ENCODE measurements at regions not wholly inside any gene's neighbourhood (a gene's known extent, or its start where the extent isn't known, plus 50 kb on each side); places are given as distances from the start of the nearest gene placed in this dataset.

GRCh38 chr17:13297183-13297582 lies 279.4 kb upstream of the ELAC2 start:
- H3K9me3 Mint-ChIP-seq, result peaks cover 0 to 21% (median 7%) of the 10 kb centered on the region in 7 donors
- H3K36me3 ChIP-seq (replicated peaks in 1 of 2; ENCODE audit: control insufficient read depth in 1 of 2, insufficient read depth in 2 of 2, low read length in 2 of 2), result no peaks in the 10 kb centered on the region
- no peaks in the 10 kb centered on the region for H3K36me3 Mint-ChIP-seq
- no peak overlapping the region for H3K27ac Mint-ChIP-seq
- TF ChIP-seq CTCF (IDR thresholded peaks at IDR 0.05), result no peak
- H3K27ac ChIP-seq (ENCODE audit: low read depth in 1 of 2, low read length in 2 of 2), result no peak overlapping the region
- H3K79me2 ChIP-seq (ENCODE audit: insufficient read depth, low read length), result no peaks in the 10 kb centered on the region
- no peak overlapping the region for H3K4me3 Mint-ChIP-seq
- H3K4me1 Mint-ChIP-seq, result no peaks in the 10 kb centered on the region
- peaks cover 2 to 3% (median 2%) of the 10 kb centered on the region in 3 donors for H3K27me3 Mint-ChIP-seq (ENCODE audit: low read depth in 3 of 3)
- no peaks in the 10 kb centered on the region for H3K4me1 ChIP-seq (ENCODE audit: control insufficient read depth in 1 of 2, insufficient read depth in 2 of 2, low read length in 2 of 2)
- H3K9ac ChIP-seq (ENCODE audit: insufficient read depth, low read length, poor library complexity, severe bottlenecking), result no peak overlapping the region
- no peak overlapping the region for H3K4me3 ChIP-seq (replicated peaks in 1 of 3; ENCODE audit: low read depth in 2 of 3, low read length in 3 of 3)
- H3K9me3 ChIP-seq (replicated peaks in 1 of 2; ENCODE audit: control insufficient read depth in 1 of 2, insufficient read depth in 1 of 2, low read length in 2 of 2), result peaks cover 4% of the 10 kb centered on the region in 2 donors
- no peaks in the 10 kb centered on the region for H3K27me3 ChIP-seq (ENCODE audit: control insufficient read depth in 2 of 2, insufficient read depth in 2 of 2, low read length in 2 of 2)
- DNase-seq, result no peak
- 80% methylated on average over 1 of the region's 3 CpGs for WGBS (ENCODE audit: insufficient coverage)
- H3K4me2 ChIP-seq (replicated peaks; ENCODE audit: extremely low read depth, low read length, poor library complexity, severe bottlenecking), result no peak overlapping the region
- no peak overlapping the region for H2AFZ ChIP-seq (ENCODE audit: insufficient read depth, low read depth, low read length, poor library complexity, severe bottlenecking)
- intact Hi-C loops (cut with micrococcal nuclease), result no loop called here
- no peaks in the 10 kb centered on the region for H4K20me1 ChIP-seq (ENCODE audit: insufficient read depth, low read length)

- Mint-ChIP-seq H3K36me3 (no peaks in the 10 kb centered on the region), H3K9me3 (peaks cover 0 to 22% (median 10%) of the 10 kb centered on the region in 7 donors)
- intact Hi-C loops (cut with micrococcal nuclease), result no loop called here
Observed at GRCh38 chr17:13293421-13293820, 275.6 kb upstream of the ELAC2 start.

More at GRCh38 chr17:13293421-13293820, 275.6 kb upstream of the ELAC2 start:
- Mint-ChIP-seq H3K4me3 (no peak overlapping the region), H3K4me1 (no peaks in the 10 kb centered on the region), H3K27ac (no peak overlapping the region), H3K27me3 (ENCODE audit: low read depth in 3 of 3) (peaks cover 0 to 3% (median 3%) of the 10 kb centered on the region in 3 donors)
- no peak overlapping the region for H3K4me3 ChIP-seq (replicated peaks in 1 of 3; ENCODE audit: low read depth in 2 of 3, low read length in 3 of 3)
- peaks cover 0 to 4% of the 10 kb centered on the region in 2 donors for H3K9me3 ChIP-seq (replicated peaks in 1 of 2; ENCODE audit: control insufficient read depth in 1 of 2, insufficient read depth in 1 of 2, low read length in 2 of 2)
- H4K20me1 ChIP-seq (ENCODE audit: insufficient read depth, low read length), result no peaks in the 10 kb centered on the region
- H3K27ac ChIP-seq (ENCODE audit: low read depth in 1 of 2, low read length in 2 of 2), result no peak overlapping the region
- H3K36me3 ChIP-seq (replicated peaks in 1 of 2; ENCODE audit: control insufficient read depth in 1 of 2, insufficient read depth in 2 of 2, low read length in 2 of 2), result no peaks in the 10 kb centered on the region
- TF ChIP-seq CTCF (IDR thresholded peaks at IDR 0.05), result no peak
- no peaks in the 10 kb centered on the region for H3K79me2 ChIP-seq (ENCODE audit: insufficient read depth, low read length)
- no peak overlapping the region for H2AFZ ChIP-seq (ENCODE audit: insufficient read depth, low read depth, low read length, poor library complexity, severe bottlenecking)
- H3K4me1 ChIP-seq (ENCODE audit: control insufficient read depth in 1 of 2, insufficient read depth in 2 of 2, low read length in 2 of 2), result no peaks in the 10 kb centered on the region
- H3K4me2 ChIP-seq (replicated peaks; ENCODE audit: extremely low read depth, low read length, poor library complexity, severe bottlenecking), result no peak overlapping the region
- no peak for DNase-seq
- H3K9ac ChIP-seq (ENCODE audit: insufficient read depth, low read length, poor library complexity, severe bottlenecking), result no peak overlapping the region
- no peaks in the 10 kb centered on the region for H3K27me3 ChIP-seq (ENCODE audit: control insufficient read depth in 2 of 2, insufficient read depth in 2 of 2, low read length in 2 of 2)

Data from CD14-positive monocyte (primary cell).